ENCODE measurements at regions not wholly inside any gene's neighbourhood (a gene's known extent, or its start where the extent isn't known, plus 50 kb on each side); places are given as distances from the start of the nearest gene placed in this dataset.

GRCh38 chr2:406231-406630 is 118.3 kb upstream of the ALKAL2 start:
- intact Hi-C loops (cut with DNase I): no loop called here
- no peaks in the 10 kb centered on the region for H3K27me3 ChIP-seq
- no peaks in the 10 kb centered on the region for H3K36me3 ChIP-seq
- H3K4me3 ChIP-seq: no peak overlapping the region
- H3K4me1 ChIP-seq: no peaks in the 10 kb centered on the region
- 83% methylated on average over 3 of the region's 4 CpGs for WGBS (ENCODE audit: insufficient coverage, low coverage, low lambda C conversion rate, missing lambda C conversion rate)
- H3K9me3 ChIP-seq: no peaks in the 10 kb centered on the region
- TF ChIP-seq CTCF (IDR thresholded peaks at IDR 0.05) (no peak), POLR2A (IDR thresholded peaks at IDR 0.05) (no peak)
- no peak overlapping the region for H3K27ac ChIP-seq
- ATAC-seq (no peak), DNase-seq (no peak)

DNA sequence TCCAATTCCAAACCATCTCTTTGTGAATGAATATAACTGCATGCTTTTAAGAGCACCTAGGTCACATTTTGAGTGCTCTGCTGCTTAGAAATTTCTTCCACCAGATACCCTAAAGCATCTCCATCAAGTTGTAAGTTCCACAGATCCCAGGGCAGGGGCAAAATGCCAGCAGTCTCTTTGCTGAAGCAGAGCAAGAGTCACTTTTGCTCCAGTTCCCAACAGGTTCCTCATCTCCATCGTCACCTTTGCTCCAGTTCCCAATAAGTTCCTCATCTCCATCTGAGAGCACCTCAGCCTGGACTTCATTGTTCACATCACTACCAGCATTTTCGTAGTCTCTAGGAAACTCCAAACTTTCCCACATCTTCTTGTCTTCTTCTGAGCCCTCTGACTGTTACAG is 116.7 kb upstream of the ALKAL2 start:
- Histone ChIP-seq H3K27ac (no peak overlapping the region), H3K4me1 (no peaks in the 10 kb centered on the region), H3K4me3 (no peak overlapping the region), H3K27me3 (no peaks in the 10 kb centered on the region), H3K9me3 (no peaks in the 10 kb centered on the region), H3K36me3 (no peaks in the 10 kb centered on the region)
- peak in 1 of 3 donors; percentile 9 for DNase-seq
- no peak for ATAC-seq
- no peak for TF ChIP-seq POLR2A (IDR thresholded peaks at IDR 0.05)
- no peak for TF ChIP-seq CTCF (IDR thresholded peaks at IDR 0.05)
- 53% methylated on average over 2 of the region's 2 CpGs for whole genome bisulfite sequencing (ENCODE audit: insufficient coverage, low coverage, low lambda C conversion rate, missing lambda C conversion rate)
- intact Hi-C loops (cut with DNase I): no loop called here

- intact Hi-C loops (cut with DNase I): no loop called here
- Histone ChIP-seq H3K9me3 (no peaks in the 10 kb centered on the region), H3K4me3 (no peak overlapping the region), H3K27ac (no peak overlapping the region), H3K27me3 (no peaks in the 10 kb centered on the region), H3K36me3 (no peaks in the 10 kb centered on the region), H3K4me1 (no peaks in the 10 kb centered on the region)
- no peak for DNase-seq
- TF ChIP-seq CTCF (IDR thresholded peaks at IDR 0.05): no peak
- ATAC-seq: no peak
Observed at GRCh38 chr2:403682-404081, 115.8 kb upstream of the ALKAL2 start.

- no peak overlapping the region for H3K27ac ChIP-seq
- no peaks in the 10 kb centered on the region for H3K36me3 ChIP-seq
- DNase-seq: peak in 1 of 3 donors; percentile 27
- TF ChIP-seq POLR2A (IDR thresholded peaks at IDR 0.05) (no peak), CTCF (IDR thresholded peaks at IDR 0.05) (no peak)
- no peaks in the 10 kb centered on the region for H3K27me3 ChIP-seq
- peak in 1 of 4 donors; percentile 14 for ATAC-seq
- intact Hi-C loops (cut with DNase I): no loop called here
- no CpG with 5 or more reads among the region's 3 CpGs for WGBS (ENCODE audit: insufficient coverage, low coverage, low lambda C conversion rate, missing lambda C conversion rate)
- no peaks in the 10 kb centered on the region for H3K9me3 ChIP-seq
- H3K4me3 ChIP-seq: no peak overlapping the region
- no peaks in the 10 kb centered on the region for H3K4me1 ChIP-seq
Observed at GRCh38 chr2:402721-403120, 114.8 kb upstream of the ALKAL2 start.

DNA sequence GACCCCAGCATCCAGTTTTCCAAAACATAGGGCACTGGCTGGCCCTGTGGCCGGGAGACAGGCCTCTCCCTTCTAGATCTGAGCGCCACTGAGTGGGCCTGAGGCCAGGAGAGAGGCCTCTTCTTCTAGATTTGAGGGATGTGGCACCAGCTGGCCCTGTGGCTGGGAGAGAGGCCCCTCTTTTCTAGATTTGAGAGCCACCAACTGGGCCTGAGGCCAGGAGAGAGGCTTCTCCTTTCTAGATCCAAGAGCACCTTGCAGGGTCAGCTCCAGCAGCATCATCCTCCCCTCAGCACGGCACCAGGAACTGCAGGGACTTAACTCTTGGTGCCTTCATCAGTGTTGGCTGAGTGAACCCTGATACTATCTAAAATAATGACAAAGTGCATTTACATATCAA is 114.3 kb upstream of the ALKAL2 start:
- intact Hi-C loops (cut with DNase I): no loop called here
- H3K27me3 ChIP-seq: no peaks in the 10 kb centered on the region
- no peak overlapping the region for H3K27ac ChIP-seq
- H3K36me3 ChIP-seq: no peaks in the 10 kb centered on the region
- no peak for ATAC-seq
- no peak for TF ChIP-seq POLR2A (IDR thresholded peaks at IDR 0.05)
- no peak for TF ChIP-seq CTCF (IDR thresholded peaks at IDR 0.05)
- no peaks in the 10 kb centered on the region for H3K4me1 ChIP-seq
- no peak overlapping the region for H3K4me3 ChIP-seq
- 40% methylated on average over 1 of the region's 3 CpGs for WGBS (ENCODE audit: insufficient coverage, low coverage, low lambda C conversion rate, missing lambda C conversion rate)
- H3K9me3 ChIP-seq: no peaks in the 10 kb centered on the region
- no peak for DNase-seq
